OCI-LY7 (cell line): ENCODE measurements at regions not wholly inside any gene's neighbourhood (a gene's known extent, or its start where the extent isn't known, plus 50 kb on each side); places are given as distances from the start of the nearest gene placed in this dataset.

Experiments used
- CTCF ChIP-seq: fragments of 200-600 bp; sonication (generic); conservative IDR thresholded peaks from 2 replicates; pipeline ENCODE4 v1.5.1; 2014; ENCODE audit warnings: mild to moderate bottlenecking, antibody characterized with exemption, low read length, moderate library complexity, mixed read lengths
- EZH2phosphoT487 ChIP-seq: fragments of 200-600 bp; sonication (generic); IDR thresholded peaks from 2 replicates; pipeline ENCODE4 v1.6.1; 2018; ENCODE audit warnings: low read depth, borderline replicate concordance, mild to moderate bottlenecking, mixed run types, antibody characterized with exemption, low read length, moderate library complexity, mixed read lengths

- no peak for TF ChIP-seq CTCF
- TF ChIP-seq EZH2phosphoT487, result no peak
These were observed 147.5 kb upstream of the TCF21 start for GRCh38 chr6:133741375-133741861.
